Breast epithelium (tissue), 4 donors: ENCODE measurements at regions not wholly inside any gene's neighbourhood (a gene's known extent, or its start where the extent isn't known, plus 50 kb on each side); places are given as distances from the start of the nearest gene placed in this dataset.

Source experiments
- DNase-seq, 2 donors: peaks; one replicate each; pipeline ENCODE4 v3.0.0-alpha.2; 2019; ENCODE audit warnings: low spot score in 2 of 2
- H3K27ac ChIP-seq, 2 donors: fragments of 200-600 bp; sonication (generic) in 1 of 2; one replicate each; pipeline ENCODE4 v1.5.1; 2016 to 2019; ENCODE audit warnings: mild to moderate bottlenecking in 1 of 2
- H3K27me3 ChIP-seq, 2 donors: fragments of 200-600 bp; sonication (generic) in 1 of 2; one replicate each; pipeline versions ENCODE4 v1.5.1 to v1.6.0; 2017 to 2019; ENCODE audit warnings: control low read depth in 1 of 2, mild to moderate bottlenecking in 1 of 2
- H3K36me3 ChIP-seq: fragments of 200-600 bp; one replicate; pipeline ENCODE4 v1.5.1; 2019
- H3K4me1 ChIP-seq, 2 donors: fragments of 200-600 bp; sonication (generic); one replicate each; pipeline ENCODE4 v1.5.1; 2016 to 2019; ENCODE audit warnings: control low read depth in 1 of 2
- H3K4me3 ChIP-seq, 3 donors: fragments of 200-600 bp; sonication (generic); 1 replicate in 2 of 3; 2 replicates in 1 of 3; pipeline ENCODE4 v1.5.1; 2016 to 2019; ENCODE audit warnings: mild to moderate bottlenecking in 3 of 3, moderate library complexity in 2 of 3
- H3K9me3 ChIP-seq, 2 donors: fragments of 200-600 bp; sonication (generic) in 1 of 2; one replicate each; pipeline ENCODE4 v1.5.1; 2016 to 2019; ENCODE audit warnings: control low read depth in 1 of 2
- POLR2A ChIP-seq: fragments of 450-650 bp; IDR thresholded peaks from one replicate; pipeline ENCODE4 v1.6.1; 2016; ENCODE audit warnings: antibody characterized with exemption, mild to moderate bottlenecking, moderate library complexity
- POLR2AphosphoS5 ChIP-seq, 3 donors: sonication (generic); formaldehyde crosslinking; IDR thresholded peaks; one replicate each; pipeline ENCODE4 v1.6.1; 2017; ENCODE audit warnings: antibody characterized with exemption in 3 of 3
- intact Hi-C: fragments of 100-400 bp; cut with DNase I; formaldehyde crosslinking; loops from one replicate; pipeline ENCODE4 v1.15.1; 2023; ENCODE audit warnings: low total_unique reads
- TF ChIP-seq, protein P1 (sequence below), 3 donors: fragments of 450-650 bp; IDR thresholded peaks; one replicate each; pipeline ENCODE4 v1.5.1; 2016 to 2017; ENCODE audit warnings: antibody characterized with exemption in 3 of 3, mild to moderate bottlenecking in 3 of 3, moderate library complexity in 3 of 3

DNA sequence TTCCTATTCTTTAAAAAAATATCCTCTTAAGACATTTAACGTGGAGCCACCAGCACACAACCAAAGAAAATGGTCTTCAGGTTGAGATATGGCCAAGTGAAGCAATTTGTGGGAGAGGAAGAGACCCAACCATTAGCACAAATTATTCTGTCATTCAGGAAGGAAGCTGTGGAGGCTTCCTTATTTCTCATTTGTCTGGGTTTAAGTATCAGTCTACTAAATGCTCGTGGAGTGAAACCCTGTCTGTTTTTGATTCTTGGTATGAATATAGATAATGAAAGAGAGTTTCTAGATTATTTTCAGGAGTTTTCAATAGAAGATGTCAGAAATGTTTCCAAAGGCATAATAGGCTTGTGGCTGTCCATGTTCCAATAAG is 125.1 kb downstream of the GPR65 start:
- no peak overlapping the region for H3K4me3 ChIP-seq
- intact Hi-C loops, result no loop called here
- H3K9me3 ChIP-seq, result no peaks in the 10 kb centered on the region
- peak overlapping the region; percentile 58 to 64 for H3K27ac ChIP-seq
- H3K4me1 ChIP-seq, result no peaks in the 10 kb centered on the region
- H3K36me3 ChIP-seq, result no peaks in the 10 kb centered on the region
- DNase-seq, result no peak
- TF ChIP-seq, protein P1, sequence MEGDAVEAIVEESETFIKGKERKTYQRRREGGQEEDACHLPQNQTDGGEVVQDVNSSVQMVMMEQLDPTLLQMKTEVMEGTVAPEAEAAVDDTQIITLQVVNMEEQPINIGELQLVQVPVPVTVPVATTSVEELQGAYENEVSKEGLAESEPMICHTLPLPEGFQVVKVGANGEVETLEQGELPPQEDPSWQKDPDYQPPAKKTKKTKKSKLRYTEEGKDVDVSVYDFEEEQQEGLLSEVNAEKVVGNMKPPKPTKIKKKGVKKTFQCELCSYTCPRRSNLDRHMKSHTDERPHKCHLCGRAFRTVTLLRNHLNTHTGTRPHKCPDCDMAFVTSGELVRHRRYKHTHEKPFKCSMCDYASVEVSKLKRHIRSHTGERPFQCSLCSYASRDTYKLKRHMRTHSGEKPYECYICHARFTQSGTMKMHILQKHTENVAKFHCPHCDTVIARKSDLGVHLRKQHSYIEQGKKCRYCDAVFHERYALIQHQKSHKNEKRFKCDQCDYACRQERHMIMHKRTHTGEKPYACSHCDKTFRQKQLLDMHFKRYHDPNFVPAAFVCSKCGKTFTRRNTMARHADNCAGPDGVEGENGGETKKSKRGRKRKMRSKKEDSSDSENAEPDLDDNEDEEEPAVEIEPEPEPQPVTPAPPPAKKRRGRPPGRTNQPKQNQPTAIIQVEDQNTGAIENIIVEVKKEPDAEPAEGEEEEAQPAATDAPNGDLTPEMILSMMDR (IDR thresholded peaks at IDR 0.05), result no peak
- no peak for TF ChIP-seq POLR2AphosphoS5 (IDR thresholded peaks at IDR 0.05)
- no peak for TF ChIP-seq POLR2A
- no peaks in the 10 kb centered on the region for H3K27me3 ChIP-seq
